ENCODE measurements at regions not wholly inside any gene's neighbourhood (a gene's known extent, or its start where the extent isn't known, plus 50 kb on each side); places are given as distances from the start of the nearest gene placed in this dataset.
"Not testable (repeated sequence)": the region's sequence is repeated elsewhere in the genome, so short reads cannot be mapped to it uniquely, and the experiment has no call there.

GRCh38 chr6:19605624-19606023 is 231.5 kb upstream of the ID4 start:
- Histone ChIP-seq H3K36me3 (no peaks in the 10 kb centered on the region), H3K27me3 (peaks cover 0 to 46% (median 0%) of the 10 kb centered on the region in 11 experiments; a peak in 6 of 22 replicates), H3K4me3 (no peak overlapping the region), H3K4me2 (no peak overlapping the region), H3K27ac (no peak overlapping the region), H3K9me3 (replicated peaks in 1 of 11) (peaks cover 0 to 5% (median 0%) of the 10 kb centered on the region in 11 experiments; a peak in 1 of 22 replicates), H3K9ac (no peak overlapping the region), H3K4me1 (no peaks in the 10 kb centered on the region), H4K20me1 (no peaks in the 10 kb centered on the region)
- TF ChIP-seq Cebpa-rat (IDR thresholded peaks at IDR 0.05): no peak

- H4K20me1 ChIP-seq: no peaks in the 10 kb centered on the region
- H3K4me3 ChIP-seq: no peak overlapping the region
- H3K9ac ChIP-seq: no peak overlapping the region
- no peaks in the 10 kb centered on the region for H3K36me3 ChIP-seq
- peak in 1 of 11 experiments; percentile 37; a peak in 1 of 22 replicates for TF ChIP-seq Cebpa-rat (IDR thresholded peaks at IDR 0.05)
- no peak overlapping the region for H3K4me2 ChIP-seq
- H3K27ac ChIP-seq: no peak overlapping the region
- H3K4me1 ChIP-seq: no peaks in the 10 kb centered on the region; a peak in 1 of 20 replicates
- peaks cover 0 to 16% (median 4%) of the 10 kb centered on the region in 11 experiments; a peak in 7 of 22 replicates for H3K9me3 ChIP-seq (replicated peaks in 1 of 11)
- H3K27me3 ChIP-seq: peaks cover 0 to 23% (median 0%) of the 10 kb centered on the region in 11 experiments; a peak in 3 of 22 replicates
These were observed 228.6 kb upstream of the ID4 start for GRCh38 chr6:19608546-19608945.

GRCh38 chr6:19609972-19610641 is 227.1 kb upstream of the ID4 start:
- H3K27me3 ChIP-seq: peaks cover 0 to 9% (median 0%) of the 10 kb centered on the region in 11 experiments; a peak in 1 of 22 replicates
- no peak overlapping the region for H3K27ac ChIP-seq
- no peak for TF ChIP-seq Cebpa-rat (IDR thresholded peaks at IDR 0.05)
- H3K9me3 ChIP-seq (replicated peaks in 1 of 11): peaks cover 9 to 28% (median 16%) of the 10 kb centered on the region in 11 experiments
- no peak overlapping the region for H3K4me2 ChIP-seq
- H3K4me3 ChIP-seq: no peak overlapping the region
- no peak overlapping the region for H3K9ac ChIP-seq
- no peaks in the 10 kb centered on the region for H3K36me3 ChIP-seq
- no peaks in the 10 kb centered on the region for H4K20me1 ChIP-seq
- peaks cover 0 to 4% (median 0%) of the 10 kb centered on the region in 10 experiments; a peak in 1 of 20 replicates for H3K4me1 ChIP-seq

GRCh38 chr6:19612672-19613466 is 224.3 kb upstream of the ID4 start:
- H3K4me2 ChIP-seq, H3K4me3 ChIP-seq, H3K27ac ChIP-seq, H3K36me3 ChIP-seq, H3K27me3 ChIP-seq, H3K9ac ChIP-seq, H4K20me1 ChIP-seq, H3K4me1 ChIP-seq: not testable (repeated sequence)
- peaks cover 26 to 40% (median 30%) of the 10 kb centered on the region in 11 experiments for H3K9me3 ChIP-seq (replicated peaks in 1 of 11)

- Histone ChIP-seq H3K9ac (no peak overlapping the region), H4K20me1 (no peaks in the 10 kb centered on the region), H3K27ac (no peak overlapping the region), H3K4me3 (no peak overlapping the region), H3K4me1 (peaks cover 0 to 4% (median 0%) of the 10 kb centered on the region in 10 experiments; a peak in 1 of 20 replicates), H3K27me3 (no peaks in the 10 kb centered on the region), H3K9me3 (replicated peaks in 1 of 11) (peaks cover 26 to 40% (median 30%) of the 10 kb centered on the region in 11 experiments), H3K4me2 (no peak overlapping the region; a peak in 1 of 22 replicates), H3K36me3 (no peaks in the 10 kb centered on the region)
- no peak for TF ChIP-seq Cebpa-rat (IDR thresholded peaks at IDR 0.05)
These were observed 223.5 kb upstream of the ID4 start for GRCh38 chr6:19613678-19614077.

GRCh38 chr6:19616022-19616421 is 221.1 kb upstream of the ID4 start:
- no peaks in the 10 kb centered on the region for H3K36me3 ChIP-seq
- TF ChIP-seq Cebpa-rat (IDR thresholded peaks at IDR 0.05): no peak
- no peaks in the 10 kb centered on the region for H3K27me3 ChIP-seq
- H3K4me2 ChIP-seq: no peak overlapping the region
- no peak overlapping the region for H3K27ac ChIP-seq
- H3K4me3 ChIP-seq: no peak overlapping the region
- H3K9ac ChIP-seq: no peak overlapping the region
- no peaks in the 10 kb centered on the region for H4K20me1 ChIP-seq
- H3K4me1 ChIP-seq: peaks cover 0 to 4% (median 0%) of the 10 kb centered on the region in 10 experiments; a peak in 1 of 20 replicates
- H3K9me3 ChIP-seq (replicated peaks in 1 of 11): peaks cover 26 to 40% (median 30%) of the 10 kb centered on the region in 11 experiments

- H3K27ac ChIP-seq: no peak overlapping the region
These were observed 204.9 kb upstream of the ID4 start for GRCh38 chr6:19632230-19632629.

GRCh38 chr6:19632786-19633185 is 204.4 kb upstream of the ID4 start:
- Histone ChIP-seq H3K4me3 (no peak overlapping the region), H3K4me2 (no peak overlapping the region), H3K9ac (no peak overlapping the region), H4K20me1 (no peaks in the 10 kb centered on the region), H3K4me1 (no peaks in the 10 kb centered on the region), H3K36me3 (no peaks in the 10 kb centered on the region), H3K27me3 (no peaks in the 10 kb centered on the region), H3K9me3 (replicated peaks in 1 of 11) (no peaks in the 10 kb centered on the region), H3K27ac (no peak overlapping the region)
- TF ChIP-seq Cebpa-rat (IDR thresholded peaks at IDR 0.05): no peak

More at GRCh38 chr6:19632230-19632629, 204.9 kb upstream of the ID4 start:
- Histone ChIP-seq H3K4me2 (no peak overlapping the region), H3K9me3 (replicated peaks in 1 of 11) (no peaks in the 10 kb centered on the region), H3K4me3 (no peak overlapping the region), H4K20me1 (no peaks in the 10 kb centered on the region), H3K27me3 (no peaks in the 10 kb centered on the region), H3K9ac (no peak overlapping the region), H3K4me1 (no peaks in the 10 kb centered on the region), H3K36me3 (no peaks in the 10 kb centered on the region)
- no peak for TF ChIP-seq Cebpa-rat (IDR thresholded peaks at IDR 0.05)

GRCh38 chr6:19635728-19636127 is 201.4 kb upstream of the ID4 start:
- H3K9ac ChIP-seq: no peak overlapping the region
- no peak overlapping the region for H3K4me3 ChIP-seq
- no peaks in the 10 kb centered on the region for H3K4me1 ChIP-seq
- H3K36me3 ChIP-seq: no peaks in the 10 kb centered on the region
- no peak overlapping the region for H3K27ac ChIP-seq
- peaks cover 0 to 13% (median 9%) of the 10 kb centered on the region in 11 experiments; a peak in 6 of 22 replicates for H3K9me3 ChIP-seq (replicated peaks in 1 of 11)
- H3K27me3 ChIP-seq: no peaks in the 10 kb centered on the region
- H3K4me2 ChIP-seq: no peak overlapping the region
- no peak for TF ChIP-seq Cebpa-rat (IDR thresholded peaks at IDR 0.05)
- H4K20me1 ChIP-seq: no peaks in the 10 kb centered on the region
